ENCODE measurements at regions not wholly inside any gene's neighbourhood (a gene's known extent, or its start where the extent isn't known, plus 50 kb on each side); places are given as distances from the start of the nearest gene placed in this dataset.

GRCh38 chr4:116070283-116070682 lies 956.9 kb upstream of the NDST4 start:
- Histone ChIP-seq H4K20me1 (ENCODE audit: low read length) (no peaks in the 10 kb centered on the region), H3K27me3 (ENCODE audit: low read length) (no peaks in the 10 kb centered on the region), H3F3A (ENCODE audit: low read length, unreplicated experiment) (no peaks in the 10 kb centered on the region), H2AFZ (ENCODE audit: low read length) (no peak overlapping the region), H3K4me2 (ENCODE audit: low read length) (no peak overlapping the region), H3K4me3 (ENCODE audit: low read length) (no peak overlapping the region), H3K27ac (ENCODE audit: low read length) (0 out of 2 replicates have a peak overlapping the region, but pooled peaks have one; percentile 25), H3K4me1 (ENCODE audit: insufficient read depth, low read length) (peaks cover 10% of the 10 kb centered on the region), H3K9me3 (ENCODE audit: low read length) (no peaks in the 10 kb centered on the region), H3K9me2 (replicated peaks; ENCODE audit: low read length) (no peaks in the 10 kb centered on the region), H3K9ac (ENCODE audit: low read length) (no peak overlapping the region), H3K79me2 (ENCODE audit: low read length) (no peaks in the 10 kb centered on the region), H3K36me3 (ENCODE audit: low read depth, low read length) (no peaks in the 10 kb centered on the region)
- intact Hi-C loops (cut with micrococcal nuclease) = no loop called here
- DNase-seq (peak; percentile 63), ATAC-seq (peak; percentile 74)
- no TSS peak for BruUV-seq (replicated peaks)
- POLR2A ChIA-PET (ENCODE audit: unreplicated experiment) = interaction anchor here (0.6 kb wide), 1 partner anchor 1007 kb away, joined by 6 read pairs; no protein-coding TSS in a partner anchor
- CTCF ChIA-PET = no interaction called here
- TF ChIP-seq CTCF (conservative IDR thresholded peaks at IDR 0.05; ENCODE audit: low read depth, low read length) (no peak), EZH2phosphoT487 (IDR thresholded peaks at IDR 0.05; ENCODE audit: borderline replicate concordance, low read length) (no peak), EZH2 (IDR thresholded peaks at IDR 0.05; ENCODE audit: low read length, unreplicated experiment) (no peak)

- H3K36me3 ChIP-seq (ENCODE audit: low read depth, low read length) = no peaks in the 10 kb centered on the region
- POLR2A ChIA-PET (ENCODE audit: unreplicated experiment) = interaction anchor here (0.6 kb wide), 1 partner anchor 34 kb away, joined by 3 read pairs; no protein-coding TSS in a partner anchor
- intact Hi-C loops (cut with micrococcal nuclease) = no loop called here
Observed at GRCh38 chr4:116066711-116067245, 953.4 kb upstream of the NDST4 start.

More at GRCh38 chr4:116066711-116067245, 953.4 kb upstream of the NDST4 start:
- Histone ChIP-seq H3K27ac (ENCODE audit: low read length) (no peak overlapping the region), H3K27me3 (ENCODE audit: low read length) (no peaks in the 10 kb centered on the region), H3K4me2 (ENCODE audit: low read length) (no peak overlapping the region), H3F3A (ENCODE audit: low read length, unreplicated experiment) (no peaks in the 10 kb centered on the region), H3K79me2 (ENCODE audit: low read length) (no peaks in the 10 kb centered on the region), H3K4me1 (ENCODE audit: insufficient read depth, low read length) (peaks cover 10% of the 10 kb centered on the region), H3K4me3 (ENCODE audit: low read length) (no peak overlapping the region), H2AFZ (ENCODE audit: low read length) (no peak overlapping the region), H3K9me2 (replicated peaks; ENCODE audit: low read length) (no peaks in the 10 kb centered on the region), H3K9me3 (ENCODE audit: low read length) (no peaks in the 10 kb centered on the region), H4K20me1 (ENCODE audit: low read length) (no peaks in the 10 kb centered on the region), H3K9ac (ENCODE audit: low read length) (no peak overlapping the region)
- DNase-seq (no peak), ATAC-seq (no peak)
- BruUV-seq (replicated peaks) = no TSS peak
- CTCF ChIA-PET = no interaction called here
- TF ChIP-seq EZH2phosphoT487 (IDR thresholded peaks at IDR 0.05; ENCODE audit: borderline replicate concordance, low read length) = no peak
- no peak for TF ChIP-seq EZH2 (IDR thresholded peaks at IDR 0.05; ENCODE audit: low read length, unreplicated experiment)
- TF ChIP-seq CTCF (conservative IDR thresholded peaks at IDR 0.05; ENCODE audit: low read depth, low read length) = no peak

All from PC-3 (cell line).